Stimulated activated CD8-positive, alpha-beta memory T cell treated with anti-CD3 and anti-CD28 coated beads, Interleukin-2, amount 100 ng/mL, for 1 hour (primary cell): ENCODE measurements at regions not wholly inside any gene's neighbourhood (a gene's known extent, or its start where the extent isn't known, plus 50 kb on each side); places are given as distances from the start of the nearest gene placed in this dataset.
"Not testable (repeated sequence)": the region's sequence is repeated elsewhere in the genome, so short reads cannot be mapped to it uniquely, and the experiment has no call there.

Experiments
- DNase-seq, 2 donors: peaks; one replicate each; pipeline ENCODE4 v3.0.0-alpha.2; 2020; ENCODE audit warnings: low read depth in 2 of 2

GRCh38 chrX:73961867-73962266 lies 109.4 kb upstream of the XIST start:
- not testable (repeated sequence) for DNase-seq

DNA sequence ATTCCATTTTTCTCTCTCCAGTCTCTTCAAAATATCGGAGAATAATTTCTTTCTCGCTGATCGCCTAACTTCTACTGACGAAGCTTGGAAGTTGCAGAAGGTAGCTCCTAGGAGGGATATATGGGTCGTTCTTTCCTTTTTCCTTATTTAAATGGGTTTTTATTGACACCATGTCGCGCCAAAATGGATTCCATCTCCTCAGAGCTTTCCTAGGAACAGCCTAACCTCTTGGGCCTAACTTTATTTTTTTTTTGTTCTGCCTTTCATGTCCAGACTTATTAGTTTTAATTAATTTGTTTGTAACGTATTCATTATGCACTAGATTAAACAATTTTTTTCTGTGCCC lies 92.0 kb upstream of the XIST start:
- no peak for DNase-seq

DNA sequence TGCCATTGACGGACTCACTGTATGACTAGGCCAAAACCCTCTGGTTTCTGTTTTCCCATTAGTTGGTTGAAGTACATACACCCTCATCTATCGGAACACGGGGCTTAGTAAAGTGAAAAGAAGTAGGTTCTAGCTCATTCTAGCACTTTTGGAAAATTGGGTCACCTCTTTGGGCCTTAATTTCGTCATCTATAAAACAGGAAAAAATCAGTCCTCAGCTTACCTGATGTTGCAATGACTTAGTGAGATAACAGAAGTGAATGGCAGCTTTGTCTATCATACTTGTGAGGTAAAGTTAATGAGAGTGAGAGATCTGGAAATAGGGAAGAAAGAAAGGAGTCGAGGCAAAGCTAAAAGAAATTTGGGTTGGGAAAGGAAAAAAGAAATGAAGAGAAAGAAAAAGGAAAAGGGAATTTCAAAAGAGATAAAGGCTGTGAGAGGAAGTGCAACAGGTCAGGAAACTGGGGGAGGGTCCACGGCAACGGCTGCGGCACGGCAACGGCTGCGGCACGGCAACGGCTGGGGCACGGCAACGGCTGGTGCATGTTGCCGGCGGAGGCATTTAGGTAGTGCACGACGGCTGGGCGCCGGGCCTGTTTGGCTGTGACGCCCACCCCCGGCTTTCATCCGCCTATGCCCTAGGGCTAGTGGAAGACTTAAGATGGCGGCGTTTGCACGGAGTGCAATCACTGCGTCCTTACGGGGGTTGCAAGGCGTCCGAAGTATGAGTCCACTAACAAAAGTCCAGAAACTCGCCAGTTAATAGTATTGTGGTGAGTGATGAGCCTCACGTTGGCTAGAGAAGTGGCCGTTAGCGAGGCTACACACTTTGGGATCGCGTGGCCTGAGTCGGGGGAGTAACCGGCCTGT lies 91.4 kb upstream of the XIST start:
- peak; percentile 66 to 81 for DNase-seq

DNA sequence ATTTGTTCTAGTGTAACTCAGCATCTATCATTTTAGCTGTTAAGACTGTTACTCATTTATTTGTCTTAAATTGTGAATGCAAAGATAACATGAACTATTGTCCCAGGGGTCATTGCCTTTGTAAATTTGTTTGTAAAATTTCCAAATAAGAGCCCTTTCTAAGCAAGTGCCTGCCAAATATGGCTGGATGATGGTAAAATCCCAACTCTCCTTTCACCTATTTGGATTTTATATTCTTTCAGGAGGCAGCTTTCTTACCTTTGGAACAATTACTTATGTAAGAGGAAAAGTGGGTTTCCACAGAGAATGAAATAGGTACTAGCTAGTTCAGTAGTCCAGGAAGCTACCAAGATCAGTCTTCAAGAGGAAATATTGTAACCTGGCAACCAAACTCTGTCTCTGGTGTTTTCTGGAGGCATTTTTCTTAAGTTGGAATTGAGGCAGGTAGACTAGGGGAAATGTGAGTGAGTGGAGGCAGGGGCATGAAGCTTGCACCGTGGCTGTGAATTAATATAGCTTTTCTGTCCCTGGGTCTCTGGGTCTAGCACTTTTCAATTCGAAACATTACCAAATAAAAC lies 88.5 kb upstream of the XIST start:
- DNase-seq = no peak

GRCh38 chrX:73937843-73938242 lies 85.3 kb upstream of the XIST start:
- not testable (repeated sequence) for DNase-seq

DNA sequence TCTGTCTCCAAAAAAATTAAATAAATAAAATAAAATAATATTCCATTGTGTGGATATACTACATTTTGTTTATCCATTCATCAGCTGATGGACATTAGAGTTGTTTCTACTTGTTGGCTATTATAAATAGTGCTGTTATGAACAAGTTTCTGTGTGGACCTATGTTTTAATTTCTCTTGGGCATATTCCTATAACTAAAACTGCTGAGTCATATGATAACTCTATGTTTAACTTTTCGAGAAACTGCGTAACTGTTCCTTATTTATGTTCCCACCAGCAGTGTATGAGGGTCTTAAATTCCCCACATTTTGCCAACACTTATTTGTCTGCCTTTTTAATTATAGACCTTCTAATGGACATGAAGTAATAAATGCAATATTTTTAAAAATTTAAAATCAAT lies 80.0 kb upstream of the XIST start:
- no peak for DNase-seq

DNA sequence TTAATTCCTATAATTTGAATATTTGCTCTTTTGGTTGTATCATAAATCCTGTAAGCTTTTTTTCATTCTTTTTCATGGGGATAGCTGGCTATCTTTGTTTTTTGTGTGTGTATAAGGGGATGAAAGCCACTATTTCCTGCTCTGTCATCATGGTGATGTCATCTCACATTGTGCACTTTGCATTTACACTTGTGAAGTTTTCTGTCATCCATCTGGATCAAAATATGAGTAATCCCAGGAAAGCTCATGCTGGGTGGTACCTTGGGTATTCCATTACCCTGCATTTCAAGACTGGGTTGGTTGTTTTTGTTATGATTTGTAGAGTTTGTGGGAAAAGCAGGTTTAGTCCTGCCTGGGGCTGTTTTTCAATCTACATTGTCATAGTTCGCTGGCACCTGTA lies 77.8 kb upstream of the XIST start:
- no peak for DNase-seq

GRCh38 chrX:73922856-73923455 lies 70.4 kb upstream of the XIST start:
- no peak for DNase-seq

GRCh38 chrX:73916931-73917667 lies 64.6 kb upstream of the XIST start:
- no peak for DNase-seq

GRCh38 chrX:73916489-73916888 lies 64.0 kb upstream of the XIST start:
- no peak for DNase-seq

- not testable (repeated sequence) for DNase-seq
Measured at GRCh38 chrX:73914792-73915191, 62.3 kb upstream of the XIST start.

GRCh38 chrX:73913580-73913979 lies 61.1 kb upstream of the XIST start:
- no peak for DNase-seq

- DNase-seq = not testable (repeated sequence)
Measured at GRCh38 chrX:73911946-73912345, 59.4 kb upstream of the XIST start.

- not testable (repeated sequence) for DNase-seq
Measured at GRCh38 chrX:73905749-73906374, 53.3 kb upstream of the XIST start.

GRCh38 chrX:73903941-73904340 lies 51.4 kb upstream of the XIST start:
- no peak for DNase-seq
